HG03520 (cell line): ENCODE measurements at regions not wholly inside any gene's neighbourhood (a gene's known extent, or its start where the extent isn't known, plus 50 kb on each side); places are given as distances from the start of the nearest gene placed in this dataset.
A peak's percentile ranks its signal among the peaks of the same experiment; 100 is the strongest.
"Not testable (repeated sequence)": the region's sequence is repeated elsewhere in the genome, so short reads cannot be mapped to it uniquely, and the experiment has no call there.

ENCODE experiments used
- ATAC-seq: cut with Tn5 transposase; IDR thresholded peaks from one replicate; pipeline ENCODE4 v1.9.1; 2021; ENCODE audit warnings: mild to moderate bottlenecking, moderate library complexity; ENCODE audit not compliant: unreplicated experiment

DNA sequence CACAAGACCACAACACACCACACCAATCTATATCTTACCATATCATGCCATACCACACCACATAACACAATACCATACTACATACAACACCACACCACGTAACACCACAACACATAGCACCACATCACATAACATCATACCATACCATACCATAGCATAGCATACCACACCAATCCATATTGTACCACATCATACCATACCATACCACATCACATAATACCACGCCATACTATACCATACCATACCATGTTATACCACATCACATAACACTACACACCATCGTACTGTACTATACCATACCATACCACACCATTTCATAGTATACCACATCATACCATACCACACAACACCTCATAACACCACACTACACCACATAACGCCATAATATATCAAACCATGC is 335.2 kb upstream of the VWC2 start:
- no peak for ATAC-seq

DNA sequence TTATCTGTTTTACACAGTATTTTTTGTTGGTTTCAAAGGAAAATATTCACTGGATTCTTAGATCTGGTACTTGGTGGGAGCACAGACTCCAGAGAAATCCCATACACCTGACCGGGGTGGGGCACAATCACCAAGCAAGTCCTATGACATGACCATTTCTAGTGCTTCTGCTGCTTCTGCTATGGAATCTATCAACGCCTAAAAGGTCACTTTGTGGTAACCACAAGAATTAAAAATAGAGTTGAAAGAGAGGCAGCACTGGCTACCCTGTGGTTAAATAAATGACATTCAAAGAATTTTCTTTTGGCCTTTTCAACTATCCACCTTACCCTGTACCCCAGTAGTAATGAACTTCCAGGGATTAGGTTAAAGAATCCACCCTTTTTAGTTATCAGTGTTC is 329.9 kb upstream of the VWC2 start:
- no peak for ATAC-seq

DNA sequence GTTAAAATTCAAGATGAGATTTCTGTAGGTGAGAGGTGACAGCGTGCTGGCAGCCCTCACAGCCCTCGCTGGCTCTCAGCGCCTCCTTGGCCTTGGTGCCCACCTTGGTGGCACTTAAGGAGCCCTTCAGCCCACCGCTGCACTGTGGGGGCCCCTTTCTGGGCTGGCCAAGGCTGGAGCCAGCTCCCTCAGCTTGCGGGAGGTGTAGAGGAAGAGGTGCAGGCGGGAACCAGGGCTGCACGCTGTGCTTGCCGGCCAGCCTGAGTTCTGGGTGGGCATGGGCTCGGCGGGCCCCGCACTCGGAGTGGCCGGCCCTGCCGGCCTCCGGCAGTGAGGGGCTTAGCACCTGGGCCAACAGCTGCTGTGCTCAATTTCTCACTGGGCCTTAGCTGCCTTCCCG is 320.0 kb upstream of the VWC2 start:
- no peak for ATAC-seq

DNA sequence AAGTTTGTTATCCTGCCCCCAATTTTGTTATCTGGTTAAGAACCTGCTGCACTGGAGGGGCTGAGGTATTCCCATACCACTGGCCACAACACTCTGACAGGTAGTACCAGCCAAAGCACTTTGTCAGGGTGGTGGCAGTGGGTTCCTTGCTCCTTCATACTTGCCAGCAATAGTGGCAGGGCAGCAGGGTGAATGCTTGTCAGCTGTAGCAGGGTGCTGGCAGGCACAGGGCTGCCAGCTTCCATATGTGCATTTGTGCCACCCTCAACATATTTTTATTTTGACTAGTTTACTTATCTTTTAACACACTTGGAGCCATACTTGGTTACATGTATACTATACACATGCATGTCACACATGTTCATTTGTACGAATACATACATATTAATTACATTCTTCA is 294.0 kb upstream of the VWC2 start:
- no peak for ATAC-seq

DNA sequence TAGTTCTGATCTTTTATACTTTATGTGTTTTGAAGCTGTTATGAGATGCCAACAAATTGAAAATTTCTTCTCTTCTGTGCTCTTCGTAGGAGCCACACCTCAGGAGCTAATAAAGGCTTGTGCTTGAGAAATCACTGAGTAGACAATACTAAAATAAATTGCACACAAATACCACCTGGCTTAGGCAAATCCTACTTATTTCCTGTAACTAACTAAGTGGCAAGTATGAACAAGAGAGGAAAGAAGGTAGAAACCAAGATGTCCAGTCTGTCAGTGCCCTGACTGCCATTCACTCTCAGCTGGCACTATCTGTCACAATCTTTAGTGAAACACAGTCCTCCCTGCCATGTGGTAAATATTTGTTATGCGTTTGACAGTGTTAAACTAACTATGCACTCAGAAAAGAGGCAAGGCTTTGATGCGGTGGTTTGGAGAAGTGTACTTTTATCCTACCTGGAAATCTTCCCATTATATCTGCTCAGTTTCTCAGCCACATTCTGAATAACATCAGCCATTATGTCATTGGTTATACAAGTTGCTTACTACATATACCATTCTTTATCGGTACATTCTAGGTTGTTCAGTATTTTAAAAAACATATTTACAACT is 293.4 kb upstream of the VWC2 start:
- ATAC-seq, result no peak

DNA sequence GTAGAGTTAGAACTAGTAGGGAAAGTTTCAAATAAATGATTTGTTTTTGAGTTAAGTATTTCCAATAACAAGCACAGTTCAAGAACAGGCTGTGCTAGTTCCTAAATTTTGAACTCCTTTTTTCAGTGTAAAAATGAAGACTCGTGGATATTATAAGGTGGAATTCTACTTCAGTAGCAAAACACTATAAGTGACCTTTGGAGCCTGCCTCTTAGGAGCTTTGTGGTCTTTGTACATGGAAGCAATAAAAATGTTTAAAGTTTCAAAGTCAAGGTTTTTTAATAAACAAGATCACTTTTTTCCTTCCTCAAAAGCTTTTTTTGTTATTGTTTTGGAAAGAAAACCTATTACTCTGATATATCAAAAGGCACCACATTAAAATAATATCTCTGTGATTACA is 292.4 kb upstream of the VWC2 start:
- ATAC-seq, result no peak

DNA sequence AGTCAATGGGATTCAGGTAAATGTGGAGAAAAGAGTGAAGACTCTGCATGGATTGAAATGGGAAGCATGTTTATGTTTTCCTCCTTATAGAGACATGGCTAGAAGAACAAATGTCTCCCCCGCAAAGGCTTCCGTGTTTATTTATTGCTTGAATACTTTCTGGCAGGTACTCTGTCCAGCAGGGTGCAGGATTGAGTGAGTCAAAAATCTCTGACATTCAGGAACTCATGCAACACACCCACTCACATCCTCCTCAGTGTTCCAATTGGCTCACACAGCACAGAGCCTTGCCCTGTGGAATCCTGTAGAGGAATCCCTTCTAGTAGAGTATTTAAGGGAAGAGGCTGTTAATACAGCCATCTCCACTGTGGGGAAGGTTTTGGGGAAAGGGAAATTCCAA is 290.3 kb upstream of the VWC2 start:
- ATAC-seq, result peak; percentile 78

DNA sequence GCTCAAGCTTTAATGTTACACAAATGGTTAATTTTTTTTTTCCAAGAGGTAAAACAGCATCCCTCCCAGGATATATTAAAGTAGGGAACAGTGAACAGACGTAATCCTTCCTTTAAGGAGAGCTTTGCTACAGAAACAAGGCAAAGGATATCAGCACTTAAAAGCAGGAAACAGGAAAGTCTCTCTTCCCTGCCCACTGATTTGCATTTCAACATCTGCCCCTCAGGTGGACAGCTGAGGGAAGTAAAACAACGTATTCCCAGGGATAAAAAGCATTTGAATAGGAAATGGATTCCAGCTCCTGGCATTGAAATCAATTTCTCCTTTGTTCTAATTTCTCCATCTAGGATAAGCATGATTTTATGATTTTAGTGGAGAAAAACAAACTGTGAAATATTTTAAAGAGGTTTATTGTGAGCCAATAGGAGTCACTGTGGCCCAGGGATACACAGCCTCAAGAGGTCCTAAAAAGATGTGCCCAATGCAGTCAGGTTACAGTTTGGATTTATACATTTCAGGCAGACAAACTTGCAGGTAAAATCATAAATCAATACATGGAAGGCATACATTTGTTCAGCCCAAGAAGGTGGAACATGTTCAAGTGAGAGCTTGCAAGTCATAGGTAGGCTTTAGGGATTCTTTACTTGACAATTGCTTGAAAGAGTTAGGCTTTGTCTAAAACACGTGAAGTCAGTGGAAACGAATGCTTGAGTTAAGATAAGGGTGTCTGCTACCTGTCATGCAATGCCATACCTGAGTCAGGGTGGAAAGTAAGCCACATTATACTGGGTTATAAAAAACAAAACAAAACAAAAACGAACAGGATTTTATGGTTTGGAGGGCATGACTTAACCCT is 286.2 kb upstream of the VWC2 start:
- no peak for ATAC-seq

DNA sequence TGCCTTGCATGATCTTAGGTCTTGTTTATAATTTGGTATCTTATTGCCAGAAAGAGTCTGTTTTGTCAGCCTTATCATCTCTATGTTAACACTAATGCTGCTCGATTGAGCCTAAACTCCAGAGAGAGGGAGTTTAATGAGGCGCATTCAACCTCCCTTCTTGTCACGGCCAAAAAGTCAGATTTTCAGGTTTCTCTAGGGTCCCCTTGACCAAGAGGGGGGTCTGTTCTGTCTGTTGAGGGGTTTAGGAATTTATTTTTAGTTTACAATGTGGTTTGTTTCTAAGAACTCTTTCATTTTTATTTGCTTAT is 285.7 kb upstream of the VWC2 start:
- no peak for ATAC-seq

DNA sequence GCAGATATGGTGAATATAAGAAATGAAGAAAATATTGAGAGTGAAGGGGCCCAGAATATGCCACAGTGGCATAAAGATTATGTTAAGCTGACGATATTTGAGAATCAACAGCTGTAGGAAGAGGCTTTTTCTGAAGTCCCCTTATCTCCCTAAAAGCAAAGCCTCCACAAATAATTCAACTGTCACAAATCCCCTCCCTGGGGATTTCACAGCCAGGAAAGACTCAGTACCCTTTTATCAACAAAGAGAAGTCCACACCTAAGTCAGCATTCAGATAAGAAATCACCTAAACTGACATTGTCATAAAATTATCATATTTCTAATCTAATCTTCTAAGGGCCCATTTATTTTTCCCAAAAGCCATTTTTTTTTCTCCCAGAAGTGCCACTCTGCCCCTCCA is 284.9 kb upstream of the VWC2 start:
- no peak for ATAC-seq

DNA sequence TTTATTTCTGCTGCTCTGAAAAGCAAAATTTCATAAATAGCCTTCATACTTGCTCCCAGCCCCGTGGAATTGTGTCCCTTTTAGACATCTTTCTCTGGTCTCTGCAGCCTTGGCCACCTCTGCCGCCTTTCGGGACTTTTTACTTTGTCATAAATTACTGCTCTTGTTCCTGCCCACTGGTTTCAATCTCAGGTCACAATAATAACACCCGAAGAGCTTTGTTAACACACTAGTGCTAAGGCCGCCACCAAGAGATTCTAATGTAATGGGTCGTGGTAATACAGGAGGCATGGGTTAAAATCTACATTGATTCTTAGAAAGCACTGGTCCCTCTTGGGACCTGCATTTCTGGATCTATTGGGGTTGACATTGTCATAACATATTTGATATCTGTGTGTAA is 276.0 kb upstream of the VWC2 start:
- ATAC-seq, result peak; percentile 46

DNA sequence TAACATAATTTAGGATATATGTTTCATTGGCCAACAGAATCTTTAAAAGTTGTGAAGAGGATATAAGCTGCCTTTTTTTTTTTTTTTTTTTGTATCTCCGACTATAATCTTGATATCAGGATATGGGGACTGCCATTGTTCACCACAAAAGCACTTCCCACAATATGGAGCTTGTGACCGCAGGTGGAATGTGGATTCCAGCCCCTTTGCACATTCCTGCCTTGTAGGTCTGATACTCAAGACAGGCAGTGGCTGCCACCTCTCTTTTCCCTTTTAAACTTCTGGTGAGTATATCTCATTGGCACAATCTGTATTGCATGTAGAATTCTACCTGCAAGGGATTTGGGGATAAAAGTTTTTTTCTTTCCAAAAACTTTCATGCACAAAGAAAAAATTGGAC is 272.7 kb upstream of the VWC2 start:
- ATAC-seq, result no peak

DNA sequence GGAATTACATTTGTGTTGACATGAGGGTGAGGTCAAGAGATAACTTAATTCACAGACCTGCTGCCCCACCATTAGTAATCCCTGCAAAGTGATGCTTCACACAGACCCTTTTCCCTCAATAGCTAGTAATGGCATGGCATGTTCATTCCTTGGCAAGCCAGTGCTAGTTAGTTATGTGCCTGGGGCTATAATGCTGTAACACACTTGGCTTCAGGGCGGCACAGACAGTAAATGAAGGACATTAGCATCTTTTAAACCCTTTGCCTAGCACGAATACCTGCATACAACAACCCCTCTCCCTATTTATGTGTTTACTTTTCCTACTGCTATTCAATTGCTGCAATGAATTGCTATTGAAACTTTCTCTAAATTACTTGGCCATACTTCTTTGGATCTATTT is 266.2 kb upstream of the VWC2 start:
- not testable (repeated sequence) for ATAC-seq

DNA sequence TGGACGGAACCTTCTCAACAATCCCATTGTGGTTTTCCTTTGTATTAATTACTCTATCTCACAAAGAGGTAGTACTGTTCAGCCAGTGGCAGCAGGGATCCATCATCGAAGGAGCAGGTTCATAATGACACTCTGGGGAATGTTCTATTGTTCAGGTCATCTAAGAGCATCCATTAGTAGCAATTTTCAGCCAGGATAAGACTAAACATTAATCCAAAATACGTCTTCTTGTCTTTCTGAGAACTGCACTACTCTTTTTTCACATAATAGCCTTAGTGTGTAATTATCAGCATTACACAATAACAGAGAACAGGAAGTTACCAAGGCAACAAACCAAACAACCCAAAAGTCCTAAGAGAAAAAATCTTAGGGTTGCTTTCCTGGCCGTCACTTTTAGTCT is 259.5 kb upstream of the VWC2 start:
- ATAC-seq, result no peak

DNA sequence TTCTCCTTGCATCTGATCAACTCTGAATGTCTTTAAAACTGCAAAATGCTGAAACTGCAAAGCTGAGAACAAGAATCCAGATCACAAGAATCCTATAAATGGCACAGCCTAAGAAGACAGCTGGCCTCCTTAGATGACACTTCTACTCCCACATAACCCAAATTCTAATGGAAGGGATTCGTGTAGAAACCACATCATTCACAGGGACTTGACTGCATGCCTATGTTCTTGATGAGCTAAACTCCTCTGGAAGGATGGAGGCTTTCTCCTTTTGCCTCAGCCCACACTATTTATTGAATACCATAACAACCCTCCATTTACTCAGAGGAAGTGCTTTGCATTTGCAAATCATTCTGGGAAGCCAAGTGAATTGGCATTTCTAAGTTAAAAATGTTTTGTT is 252.5 kb upstream of the VWC2 start:
- ATAC-seq, result no peak

DNA sequence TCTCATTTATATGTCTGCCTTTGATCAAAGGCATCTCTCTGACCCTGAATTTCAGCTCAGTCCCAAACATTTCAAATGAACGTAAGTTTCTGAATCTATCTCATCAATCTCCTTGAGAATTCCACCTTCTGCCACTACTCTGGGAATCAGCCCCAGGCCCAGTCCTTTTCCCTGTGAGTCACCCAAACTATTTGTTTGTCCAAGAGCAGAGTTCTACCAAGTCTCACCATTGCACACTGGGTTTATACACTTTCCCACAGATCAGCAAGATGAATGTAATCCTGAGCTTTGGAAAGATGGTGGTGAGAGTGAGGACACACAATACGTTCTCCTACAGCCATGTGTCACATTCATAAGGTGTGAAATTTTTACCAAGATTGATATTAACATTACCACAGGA is 251.3 kb upstream of the VWC2 start:
- ATAC-seq, result no peak

DNA sequence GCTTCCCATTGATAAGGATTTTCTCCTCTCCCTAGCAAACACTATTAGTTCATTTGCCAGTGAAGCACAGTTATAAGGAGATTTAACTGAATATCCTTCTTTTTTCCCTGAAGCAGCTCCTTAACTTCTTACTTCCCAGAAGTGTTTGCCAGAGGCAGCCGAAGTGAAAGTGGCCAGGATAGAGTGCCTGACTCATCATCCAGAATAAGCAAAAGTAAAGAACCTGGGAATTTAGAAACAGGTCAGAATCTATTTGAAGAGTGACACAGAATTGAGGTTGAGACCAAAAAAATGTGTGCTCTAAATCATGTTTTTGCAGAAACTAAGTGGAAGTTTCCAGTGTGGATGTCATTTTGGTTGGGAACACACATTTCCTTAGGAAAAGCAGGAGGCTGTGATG is 249.6 kb upstream of the VWC2 start:
- no peak for ATAC-seq

DNA sequence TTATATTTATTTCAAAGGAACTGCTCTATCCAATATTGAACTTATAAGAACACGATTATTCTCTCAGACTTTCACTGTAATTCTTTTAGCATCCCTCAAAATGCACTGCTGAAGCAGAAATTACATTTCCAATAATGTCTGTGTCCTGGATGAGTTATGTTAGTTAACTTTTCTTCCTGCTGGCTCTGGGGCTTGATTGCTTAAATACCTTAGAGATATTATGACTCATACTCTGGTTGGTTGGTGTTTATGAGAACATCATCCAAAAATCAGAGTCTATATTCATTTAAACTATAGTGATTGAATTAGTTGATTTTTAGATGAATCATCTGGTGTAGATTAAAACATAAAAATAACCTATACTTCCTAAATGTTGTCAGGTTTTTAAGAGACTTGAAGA is 246.3 kb upstream of the VWC2 start:
- no peak for ATAC-seq

DNA sequence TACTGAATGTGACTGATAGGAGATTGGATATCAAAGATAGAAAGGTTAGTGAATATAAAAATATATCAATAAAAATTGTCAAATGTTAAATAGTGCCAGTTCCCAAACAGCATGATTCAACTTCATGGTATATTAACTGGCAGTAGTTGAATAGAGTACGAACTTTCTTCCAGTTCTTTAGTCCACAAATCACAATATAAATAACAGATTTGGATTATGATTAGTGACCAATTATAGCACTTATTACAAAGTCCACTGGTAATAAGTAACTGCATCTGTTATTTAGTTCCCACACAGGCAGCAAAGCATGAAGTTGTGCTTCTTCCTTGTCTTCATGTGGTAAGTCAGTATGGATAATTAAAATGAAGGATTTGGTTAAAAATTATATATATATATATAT is 243.0 kb upstream of the VWC2 start:
- no peak for ATAC-seq

DNA sequence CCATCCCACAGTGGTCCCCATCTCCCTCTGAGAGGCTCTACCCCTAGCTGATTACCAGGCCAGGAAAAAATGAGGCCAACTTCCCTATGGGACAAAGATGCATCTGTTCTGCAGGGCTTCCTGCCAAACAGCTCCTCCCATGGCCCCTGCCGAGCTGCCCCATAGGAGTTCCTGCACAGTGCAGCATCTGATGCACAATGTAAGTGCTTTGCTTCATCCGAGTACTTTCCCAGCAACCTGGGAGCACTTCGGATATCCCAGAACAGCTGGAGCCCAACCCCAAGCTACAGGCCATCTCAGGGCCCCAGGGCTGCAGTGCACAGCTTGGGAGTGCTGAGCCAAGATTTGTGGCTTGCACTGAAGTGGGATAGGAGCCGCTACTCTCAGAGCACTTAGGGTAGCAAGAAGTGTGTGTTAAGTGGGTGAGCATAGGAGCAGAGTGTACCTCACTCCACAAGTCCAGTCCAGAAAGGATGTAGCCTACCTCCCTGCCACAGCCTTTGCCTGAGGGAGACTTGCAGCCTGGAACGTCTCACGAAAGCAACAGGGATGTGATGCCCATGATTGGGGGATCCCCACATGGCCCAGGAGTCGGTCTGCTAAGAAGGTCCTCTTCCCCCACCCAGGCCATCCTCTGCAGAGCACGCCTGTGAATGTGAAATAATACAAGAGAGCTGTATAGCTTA is 209.6 kb upstream of the VWC2 start:
- no peak for ATAC-seq

DNA sequence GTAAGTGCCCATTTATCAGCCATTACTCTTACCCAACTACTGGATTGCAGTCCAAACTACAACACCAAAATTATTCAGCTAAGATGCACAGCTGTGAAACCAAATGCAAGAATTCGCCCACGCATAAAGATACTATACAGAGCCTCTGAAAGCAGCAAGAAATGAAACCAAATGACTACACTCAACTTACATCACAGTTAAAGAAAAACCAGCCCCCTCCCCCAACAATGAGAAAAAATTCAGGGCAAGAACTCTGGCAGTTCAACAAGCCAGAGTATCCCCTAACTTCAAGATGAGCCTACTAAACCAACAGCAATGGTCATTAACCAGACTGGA is 209.1 kb upstream of the VWC2 start:
- ATAC-seq, result peak; percentile 98

DNA sequence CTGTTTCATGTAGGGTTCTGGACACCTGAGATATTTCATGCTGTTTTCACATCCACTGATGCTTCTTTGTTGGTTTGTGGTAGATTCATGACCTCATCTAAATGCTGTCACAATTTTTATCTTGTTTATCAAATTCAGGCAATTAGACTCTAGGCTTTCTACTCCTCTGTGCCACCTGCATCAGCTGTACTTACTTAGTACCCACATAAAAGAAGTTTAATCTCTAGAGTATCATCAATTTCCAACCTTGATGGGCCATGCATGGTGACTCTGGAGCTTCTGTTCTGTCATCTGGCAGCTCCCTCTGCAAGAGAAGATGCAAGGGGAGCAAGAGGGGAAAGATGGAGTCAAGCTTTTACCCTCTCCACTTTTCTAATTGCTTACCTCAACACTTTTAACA is 195.9 kb upstream of the VWC2 start:
- no peak for ATAC-seq

DNA sequence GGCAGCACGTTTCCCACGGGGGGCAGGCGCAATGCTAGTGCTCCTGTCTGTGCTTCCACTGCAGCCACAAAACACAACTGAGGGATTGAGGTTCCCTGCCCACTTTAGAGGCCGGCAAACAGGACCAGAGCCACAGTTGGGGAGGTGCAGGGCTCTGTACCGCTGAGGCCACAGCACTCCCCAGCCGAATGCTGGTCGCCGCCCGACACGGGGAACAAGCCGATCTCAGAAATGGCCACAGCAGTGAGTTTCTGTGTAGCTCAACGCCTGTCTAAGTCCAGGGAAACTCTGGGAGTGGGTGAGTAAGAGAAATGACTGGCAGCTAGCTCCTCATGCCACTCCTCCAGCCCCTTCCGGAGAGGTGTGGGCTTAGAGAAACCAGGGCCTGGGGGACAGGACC is 194.0 kb upstream of the VWC2 start:
- ATAC-seq, result no peak
